ENCODE measurements at regions not wholly inside any gene's neighbourhood (a gene's known extent, or its start where the extent isn't known, plus 50 kb on each side); places are given as distances from the start of the nearest gene placed in this dataset.

DNA sequence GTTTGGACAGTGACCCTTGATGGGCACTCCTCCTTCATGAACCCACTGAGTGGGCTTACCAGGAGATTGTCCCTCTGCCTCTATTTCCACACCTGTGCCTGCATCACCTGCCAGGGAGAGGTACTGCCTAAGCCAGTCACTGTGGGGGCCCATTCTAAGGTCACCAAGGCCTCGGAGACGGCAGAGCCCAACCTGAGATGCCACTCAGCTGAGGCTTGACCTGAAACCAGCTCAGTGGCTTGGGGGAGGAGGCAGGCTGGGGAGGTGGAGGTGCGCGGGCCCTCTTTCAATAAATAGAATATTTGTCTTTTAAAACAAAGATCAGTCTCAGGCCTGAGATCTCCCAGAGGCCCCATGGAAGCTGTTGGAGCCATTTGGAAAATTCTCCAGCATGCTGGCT is 84.5 kb downstream of the DHCR7 start:
- H3K27me3 Mint-ChIP-seq (ENCODE audit: low read depth), result peaks cover 19% of the 10 kb centered on the region
- H3K9me3 Mint-ChIP-seq, result no peaks in the 10 kb centered on the region
- no peaks in the 10 kb centered on the region for H3K4me1 Mint-ChIP-seq
- TF ChIP-seq, protein P1, sequence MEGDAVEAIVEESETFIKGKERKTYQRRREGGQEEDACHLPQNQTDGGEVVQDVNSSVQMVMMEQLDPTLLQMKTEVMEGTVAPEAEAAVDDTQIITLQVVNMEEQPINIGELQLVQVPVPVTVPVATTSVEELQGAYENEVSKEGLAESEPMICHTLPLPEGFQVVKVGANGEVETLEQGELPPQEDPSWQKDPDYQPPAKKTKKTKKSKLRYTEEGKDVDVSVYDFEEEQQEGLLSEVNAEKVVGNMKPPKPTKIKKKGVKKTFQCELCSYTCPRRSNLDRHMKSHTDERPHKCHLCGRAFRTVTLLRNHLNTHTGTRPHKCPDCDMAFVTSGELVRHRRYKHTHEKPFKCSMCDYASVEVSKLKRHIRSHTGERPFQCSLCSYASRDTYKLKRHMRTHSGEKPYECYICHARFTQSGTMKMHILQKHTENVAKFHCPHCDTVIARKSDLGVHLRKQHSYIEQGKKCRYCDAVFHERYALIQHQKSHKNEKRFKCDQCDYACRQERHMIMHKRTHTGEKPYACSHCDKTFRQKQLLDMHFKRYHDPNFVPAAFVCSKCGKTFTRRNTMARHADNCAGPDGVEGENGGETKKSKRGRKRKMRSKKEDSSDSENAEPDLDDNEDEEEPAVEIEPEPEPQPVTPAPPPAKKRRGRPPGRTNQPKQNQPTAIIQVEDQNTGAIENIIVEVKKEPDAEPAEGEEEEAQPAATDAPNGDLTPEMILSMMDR (IDR thresholded peaks at IDR 0.05; ENCODE audit: unreplicated experiment in 3 of 3), result no peak
- no peak overlapping the region for H3K4me3 Mint-ChIP-seq
- H3K36me3 Mint-ChIP-seq (ENCODE audit: low read depth), result no peaks in the 10 kb centered on the region
- no peak overlapping the region for H3K27ac Mint-ChIP-seq

DNA sequence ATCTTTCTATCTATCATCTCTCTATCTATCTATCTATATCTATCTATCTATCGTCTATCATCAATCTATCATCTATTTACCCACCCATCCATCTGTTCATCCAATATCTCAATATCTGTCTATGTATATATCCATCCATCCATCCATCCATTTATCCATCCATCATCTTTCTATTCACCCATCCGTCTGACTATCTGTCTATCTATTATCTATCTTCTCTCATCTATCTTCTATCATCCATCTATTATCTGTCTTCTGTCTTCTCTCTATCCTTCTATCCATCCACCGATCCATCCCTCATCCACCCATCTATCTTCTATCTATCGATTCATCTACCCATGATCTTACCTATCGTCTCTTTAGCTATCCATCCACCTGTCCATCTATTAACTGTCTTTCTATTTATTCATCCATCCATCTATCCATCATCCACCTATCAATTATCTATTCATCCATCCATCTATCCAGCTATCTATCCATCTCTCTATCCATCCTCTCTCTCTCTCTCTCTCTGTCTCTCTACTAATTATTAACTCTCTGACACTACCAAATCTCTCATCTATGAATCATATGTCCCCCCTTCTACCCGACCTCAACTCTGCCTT is 89.1 kb downstream of the DHCR7 start:
- no peaks in the 10 kb centered on the region for H3K9me3 Mint-ChIP-seq
- H3K4me3 Mint-ChIP-seq, result no peak overlapping the region
- no peak overlapping the region for H3K27ac Mint-ChIP-seq
- H3K4me1 Mint-ChIP-seq, result no peaks in the 10 kb centered on the region
- no peaks in the 10 kb centered on the region for H3K36me3 Mint-ChIP-seq (ENCODE audit: low read depth)
- TF ChIP-seq, protein P1 (IDR thresholded peaks at IDR 0.05; ENCODE audit: unreplicated experiment in 3 of 3), result no peak
- peaks cover 10% of the 10 kb centered on the region for H3K27me3 Mint-ChIP-seq (ENCODE audit: low read depth)

DNA sequence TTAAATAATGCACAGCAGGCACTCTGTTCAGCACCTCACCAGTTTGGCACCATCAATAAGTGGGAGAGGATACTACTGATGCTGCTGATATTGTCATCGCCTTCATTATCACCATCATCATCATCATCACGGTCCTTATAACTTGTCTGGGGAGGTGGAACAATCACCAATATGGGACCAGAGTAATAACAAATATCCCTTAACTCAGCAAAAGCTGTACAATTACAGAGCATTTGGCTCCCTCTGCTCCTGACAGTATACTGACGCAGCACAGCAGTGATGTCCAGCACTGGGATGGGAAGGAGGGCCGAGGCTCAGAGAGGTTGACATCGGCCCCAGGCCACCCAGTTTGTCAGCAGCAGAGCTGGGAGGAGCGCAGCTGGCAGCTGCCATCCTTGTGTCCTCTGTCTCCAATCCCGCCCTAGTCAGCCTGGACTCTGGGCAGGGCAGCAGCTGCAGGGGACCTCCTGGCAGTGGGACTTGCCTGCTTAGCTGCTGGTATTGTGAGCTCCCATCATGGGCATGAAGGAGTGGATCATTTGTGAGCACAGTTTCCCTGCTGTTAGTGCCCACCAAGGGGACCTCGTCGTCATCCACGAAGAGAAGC is 90.0 kb downstream of the DHCR7 start:
- no peak overlapping the region for H3K4me3 Mint-ChIP-seq
- TF ChIP-seq, protein P1 (IDR thresholded peaks at IDR 0.05; ENCODE audit: unreplicated experiment in 3 of 3), result no peak
- peaks cover 13% of the 10 kb centered on the region for H3K27me3 Mint-ChIP-seq (ENCODE audit: low read depth)
- H3K27ac Mint-ChIP-seq, result no peak overlapping the region
- H3K4me1 Mint-ChIP-seq, result no peaks in the 10 kb centered on the region
- no peaks in the 10 kb centered on the region for H3K36me3 Mint-ChIP-seq (ENCODE audit: low read depth)
- H3K9me3 Mint-ChIP-seq, result no peaks in the 10 kb centered on the region

DNA sequence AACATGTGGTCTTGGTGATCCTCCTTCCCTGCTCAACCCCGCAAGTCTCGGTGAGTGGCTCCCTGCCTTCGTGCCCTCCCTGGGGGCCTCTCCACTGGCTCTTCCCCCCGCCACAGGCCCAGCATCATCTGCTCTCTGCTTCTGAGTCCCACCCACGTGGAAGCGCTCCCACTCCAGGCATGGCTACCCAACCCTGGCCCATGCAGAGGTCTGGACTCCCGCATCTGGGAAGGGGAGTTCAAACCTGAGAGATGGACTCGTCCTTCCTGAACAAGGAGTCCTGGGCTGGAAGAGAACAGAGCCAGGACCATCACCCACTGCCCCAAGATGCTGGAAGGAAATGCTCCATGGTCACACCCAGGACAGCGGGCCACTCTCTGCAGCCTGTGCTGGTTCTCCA is 90.8 kb downstream of the DHCR7 start:
- TF ChIP-seq, protein P1 (IDR thresholded peaks at IDR 0.05; ENCODE audit: unreplicated experiment in 3 of 3), result no peak
- Mint-ChIP-seq H3K9me3 (no peaks in the 10 kb centered on the region), H3K27ac (no peak overlapping the region), H3K36me3 (ENCODE audit: low read depth) (no peaks in the 10 kb centered on the region), H3K4me1 (no peaks in the 10 kb centered on the region), H3K4me3 (no peak overlapping the region), H3K27me3 (ENCODE audit: low read depth) (peaks cover 19% of the 10 kb centered on the region)

DNA sequence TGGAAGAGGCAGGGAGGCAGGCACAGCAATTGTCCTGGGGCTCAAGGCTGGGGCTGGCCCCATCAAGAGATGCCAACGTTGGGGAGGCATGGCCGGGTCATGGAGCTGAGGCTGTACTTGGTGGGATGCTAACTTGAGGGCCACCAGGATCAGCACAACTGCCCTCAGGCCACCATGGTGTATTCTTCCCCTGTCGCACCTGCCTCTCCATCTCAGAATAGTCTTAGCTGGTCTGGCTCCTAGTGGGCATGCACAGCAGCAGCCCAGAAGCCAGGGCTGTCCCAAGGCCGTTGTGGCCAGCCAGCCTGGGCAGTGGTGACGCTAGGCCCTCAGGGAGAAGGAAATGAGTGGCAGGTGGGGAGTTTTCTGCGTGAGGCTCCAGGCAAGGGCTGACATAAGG is 91.3 kb downstream of the DHCR7 start:
- H3K36me3 Mint-ChIP-seq (ENCODE audit: low read depth), result no peaks in the 10 kb centered on the region
- TF ChIP-seq, protein P1 (IDR thresholded peaks at IDR 0.05; ENCODE audit: unreplicated experiment in 3 of 3), result no peak
- H3K4me1 Mint-ChIP-seq, result no peaks in the 10 kb centered on the region
- peaks cover 19% of the 10 kb centered on the region for H3K27me3 Mint-ChIP-seq (ENCODE audit: low read depth)
- H3K4me3 Mint-ChIP-seq, result no peak overlapping the region
- H3K27ac Mint-ChIP-seq, result no peak overlapping the region
- H3K9me3 Mint-ChIP-seq, result no peaks in the 10 kb centered on the region

DNA sequence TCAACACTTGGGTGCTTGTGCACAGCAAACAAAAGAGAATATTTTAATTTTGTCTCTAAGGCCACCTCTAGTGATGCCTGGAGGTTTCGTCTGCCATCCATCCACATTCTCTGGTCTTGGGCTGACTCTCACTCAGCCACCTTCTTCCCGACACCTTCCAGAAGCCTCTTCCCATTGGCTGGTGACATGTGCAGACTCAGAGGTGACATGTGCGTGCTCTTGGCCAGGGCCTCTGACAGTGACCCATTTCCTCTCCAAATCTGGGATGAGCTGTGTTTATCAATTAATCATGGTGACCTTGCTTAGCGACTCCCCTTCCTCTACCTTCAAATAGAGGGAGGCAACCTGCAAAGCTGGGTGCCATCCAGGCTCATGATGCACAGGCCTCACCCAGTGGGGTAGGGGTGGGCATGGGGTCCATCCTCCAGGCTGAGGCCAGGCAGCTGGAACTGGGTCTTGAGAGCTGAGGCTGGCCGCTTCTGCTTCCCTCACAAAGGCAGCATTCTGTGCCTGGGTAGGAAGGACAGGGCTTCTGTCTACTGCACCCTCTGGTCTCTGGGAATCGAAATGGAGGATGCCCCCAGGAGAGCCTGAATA is 91.8 kb downstream of the DHCR7 start:
- Mint-ChIP-seq H3K36me3 (ENCODE audit: low read depth) (no peaks in the 10 kb centered on the region), H3K27me3 (ENCODE audit: low read depth) (peaks cover 19% of the 10 kb centered on the region), H3K9me3 (no peaks in the 10 kb centered on the region)

More for the DNA sequence above, 91.8 kb downstream of the DHCR7 start:
- no peaks in the 10 kb centered on the region for H3K4me1 Mint-ChIP-seq
- H3K4me3 Mint-ChIP-seq, result no peak overlapping the region
- no peak overlapping the region for H3K27ac Mint-ChIP-seq
- TF ChIP-seq, protein P1 (IDR thresholded peaks at IDR 0.05; ENCODE audit: unreplicated experiment in 3 of 3), result no peak
